ENCODE measurements at regions not wholly inside any gene's neighbourhood (a gene's known extent, or its start where the extent isn't known, plus 50 kb on each side); places are given as distances from the start of the nearest gene placed in this dataset.

- Histone ChIP-seq H3K27ac (ENCODE audit: low read depth, low read length) (no peak overlapping the region), H3K9ac (ENCODE audit: low read length) (no peak overlapping the region), H3K4me1 (ENCODE audit: control insufficient read depth, insufficient read depth, low read length) (no peaks in the 10 kb centered on the region)
These were observed 485.6 kb downstream of the TMX3 start for GRCh38 chr18:68229351-68229750.

GRCh38 chr18:68221111-68221724 lies 493.7 kb downstream of the TMX3 start:
- H3K27me3 ChIP-seq (ENCODE audit: control insufficient read depth, insufficient read depth, low read length): no peaks in the 10 kb centered on the region
- no peak overlapping the region for H3K9ac ChIP-seq (ENCODE audit: low read length)
- H3K4me1 ChIP-seq (ENCODE audit: control insufficient read depth, insufficient read depth, low read length): no peaks in the 10 kb centered on the region
- no peak overlapping the region for H3K27ac ChIP-seq (ENCODE audit: low read depth, low read length)
- H3K4me3 ChIP-seq (ENCODE audit: low read length): no peak overlapping the region
- no peaks in the 10 kb centered on the region for H3K36me3 ChIP-seq (ENCODE audit: control insufficient read depth, insufficient read depth, low read length)

More at GRCh38 chr18:68229351-68229750, 485.6 kb downstream of the TMX3 start:
- no peak overlapping the region for H3K4me3 ChIP-seq (ENCODE audit: low read length)
- no peaks in the 10 kb centered on the region for H3K27me3 ChIP-seq (ENCODE audit: control insufficient read depth, insufficient read depth, low read length)
- no peaks in the 10 kb centered on the region for H3K36me3 ChIP-seq (ENCODE audit: control insufficient read depth, insufficient read depth, low read length)

- H3K4me3 ChIP-seq (ENCODE audit: low read length): no peak overlapping the region
- no peaks in the 10 kb centered on the region for H3K4me1 ChIP-seq (ENCODE audit: control insufficient read depth, insufficient read depth, low read length)
- H3K27ac ChIP-seq (ENCODE audit: low read depth, low read length): no peak overlapping the region
- H3K9ac ChIP-seq (ENCODE audit: low read length): no peak overlapping the region
- H3K36me3 ChIP-seq (ENCODE audit: control insufficient read depth, insufficient read depth, low read length): no peaks in the 10 kb centered on the region
- no peaks in the 10 kb centered on the region for H3K27me3 ChIP-seq (ENCODE audit: control insufficient read depth, insufficient read depth, low read length)
These were observed 494.4 kb downstream of the TMX3 start for GRCh38 chr18:68220458-68220857.

GRCh38 chr18:68219872-68220271 lies 495.0 kb downstream of the TMX3 start:
- Histone ChIP-seq H3K4me3 (ENCODE audit: low read length) (no peak overlapping the region), H3K36me3 (ENCODE audit: control insufficient read depth, insufficient read depth, low read length) (no peaks in the 10 kb centered on the region), H3K27ac (ENCODE audit: low read depth, low read length) (no peak overlapping the region), H3K4me1 (ENCODE audit: control insufficient read depth, insufficient read depth, low read length) (no peaks in the 10 kb centered on the region), H3K27me3 (ENCODE audit: control insufficient read depth, insufficient read depth, low read length) (no peaks in the 10 kb centered on the region), H3K9ac (ENCODE audit: low read length) (no peak overlapping the region)

GRCh38 chr18:68219274-68219673 lies 495.6 kb downstream of the TMX3 start:
- Histone ChIP-seq H3K4me3 (ENCODE audit: low read length) (no peak overlapping the region), H3K9ac (ENCODE audit: low read length) (no peak overlapping the region), H3K36me3 (ENCODE audit: control insufficient read depth, insufficient read depth, low read length) (no peaks in the 10 kb centered on the region), H3K4me1 (ENCODE audit: control insufficient read depth, insufficient read depth, low read length) (no peaks in the 10 kb centered on the region), H3K27ac (ENCODE audit: low read depth, low read length) (no peak overlapping the region), H3K27me3 (ENCODE audit: control insufficient read depth, insufficient read depth, low read length) (no peaks in the 10 kb centered on the region)

- Histone ChIP-seq H3K4me1 (ENCODE audit: control insufficient read depth, insufficient read depth, low read length) (no peaks in the 10 kb centered on the region), H3K36me3 (ENCODE audit: control insufficient read depth, insufficient read depth, low read length) (no peaks in the 10 kb centered on the region), H3K4me3 (ENCODE audit: low read length) (no peak overlapping the region), H3K27ac (ENCODE audit: low read depth, low read length) (no peak overlapping the region), H3K9ac (ENCODE audit: low read length) (no peak overlapping the region), H3K27me3 (ENCODE audit: control insufficient read depth, insufficient read depth, low read length) (no peaks in the 10 kb centered on the region)
These were observed 499.0 kb downstream of the TMX3 start for GRCh38 chr18:68215931-68216330.

- Histone ChIP-seq H3K4me3 (ENCODE audit: low read length) (no peak overlapping the region), H3K27me3 (ENCODE audit: control insufficient read depth, insufficient read depth, low read length) (no peaks in the 10 kb centered on the region), H3K4me1 (ENCODE audit: control insufficient read depth, insufficient read depth, low read length) (no peaks in the 10 kb centered on the region), H3K9ac (ENCODE audit: low read length) (no peak overlapping the region), H3K27ac (ENCODE audit: low read depth, low read length) (no peak overlapping the region), H3K36me3 (ENCODE audit: control insufficient read depth, insufficient read depth, low read length) (no peaks in the 10 kb centered on the region)
These were observed 528.9 kb downstream of the TMX3 start for GRCh38 chr18:68186039-68186438.

- Histone ChIP-seq H3K9ac (ENCODE audit: low read length) (no peak overlapping the region), H3K27me3 (ENCODE audit: control insufficient read depth, insufficient read depth, low read length) (no peaks in the 10 kb centered on the region), H3K27ac (ENCODE audit: low read depth, low read length) (no peak overlapping the region), H3K4me3 (ENCODE audit: low read length) (no peak overlapping the region), H3K4me1 (ENCODE audit: control insufficient read depth, insufficient read depth, low read length) (no peaks in the 10 kb centered on the region), H3K36me3 (ENCODE audit: control insufficient read depth, insufficient read depth, low read length) (no peaks in the 10 kb centered on the region)
These were observed 533.0 kb downstream of the TMX3 start for GRCh38 chr18:68181956-68182355.

GRCh38 chr18:68179811-68180210 lies 535.1 kb downstream of the TMX3 start:
- no peak overlapping the region for H3K27ac ChIP-seq (ENCODE audit: low read depth, low read length)
- H3K9ac ChIP-seq (ENCODE audit: low read length): no peak overlapping the region
- no peaks in the 10 kb centered on the region for H3K4me1 ChIP-seq (ENCODE audit: control insufficient read depth, insufficient read depth, low read length)
- H3K4me3 ChIP-seq (ENCODE audit: low read length): no peak overlapping the region
- no peaks in the 10 kb centered on the region for H3K27me3 ChIP-seq (ENCODE audit: control insufficient read depth, insufficient read depth, low read length)
- H3K36me3 ChIP-seq (ENCODE audit: control insufficient read depth, insufficient read depth, low read length): no peaks in the 10 kb centered on the region

- no peak overlapping the region for H3K27ac ChIP-seq (ENCODE audit: low read depth, low read length)
- no peaks in the 10 kb centered on the region for H3K27me3 ChIP-seq (ENCODE audit: control insufficient read depth, insufficient read depth, low read length)
- H3K9ac ChIP-seq (ENCODE audit: low read length): no peak overlapping the region
- H3K36me3 ChIP-seq (ENCODE audit: control insufficient read depth, insufficient read depth, low read length): no peaks in the 10 kb centered on the region
- H3K4me1 ChIP-seq (ENCODE audit: control insufficient read depth, insufficient read depth, low read length): no peaks in the 10 kb centered on the region
- H3K4me3 ChIP-seq (ENCODE audit: low read length): no peak overlapping the region
These were observed 536.0 kb downstream of the TMX3 start for GRCh38 chr18:68178921-68179320.

- H3K27me3 ChIP-seq (ENCODE audit: control insufficient read depth, insufficient read depth, low read length): no peaks in the 10 kb centered on the region
- no peaks in the 10 kb centered on the region for H3K4me1 ChIP-seq (ENCODE audit: control insufficient read depth, insufficient read depth, low read length)
- no peak overlapping the region for H3K27ac ChIP-seq (ENCODE audit: low read depth, low read length)
- H3K36me3 ChIP-seq (ENCODE audit: control insufficient read depth, insufficient read depth, low read length): no peaks in the 10 kb centered on the region
- H3K9ac ChIP-seq (ENCODE audit: low read length): no peak overlapping the region
- no peak overlapping the region for H3K4me3 ChIP-seq (ENCODE audit: low read length)
These were observed 536.9 kb downstream of the TMX3 start for GRCh38 chr18:68177807-68178702.

- Histone ChIP-seq H3K9ac (ENCODE audit: low read length) (no peak overlapping the region), H3K36me3 (ENCODE audit: control insufficient read depth, insufficient read depth, low read length) (no peaks in the 10 kb centered on the region), H3K4me3 (ENCODE audit: low read length) (no peak overlapping the region), H3K27ac (ENCODE audit: low read depth, low read length) (no peak overlapping the region), H3K27me3 (ENCODE audit: control insufficient read depth, insufficient read depth, low read length) (no peaks in the 10 kb centered on the region), H3K4me1 (ENCODE audit: control insufficient read depth, insufficient read depth, low read length) (no peaks in the 10 kb centered on the region)
These were observed 538.0 kb downstream of the TMX3 start for GRCh38 chr18:68176901-68177300.
